Effector memory CD4-positive, alpha-beta T cell (primary cell): ENCODE measurements at regions not wholly inside any gene's neighbourhood (a gene's known extent, or its start where the extent isn't known, plus 50 kb on each side); places are given as distances from the start of the nearest gene placed in this dataset.

ENCODE experiments used
- DNase-seq, 3 donors: peaks; one replicate each; pipeline ENCODE4 v3.0.0-alpha.2; 2020
- H3K27ac ChIP-seq: 2 replicates; pipeline ENCODE4 v1.7.0; 2013; ENCODE audit warnings: mild to moderate bottlenecking, low read length, moderate library complexity; ENCODE audit not compliant: insufficient read depth, poor library complexity, severe bottlenecking
- H3K27me3 ChIP-seq: replicated peaks from 2 replicates; pipeline ENCODE4 v1.7.0; 2013; ENCODE audit warnings: mild to moderate bottlenecking, low read length; ENCODE audit not compliant: insufficient read depth, control insufficient read depth, poor library complexity, severe bottlenecking
- H3K36me3 ChIP-seq: 2 replicates; pipeline ENCODE4 v1.7.0; 2013; ENCODE audit warnings: mild to moderate bottlenecking, low read length, moderate library complexity; ENCODE audit not compliant: control insufficient read depth, insufficient read depth
- H3K4me1 ChIP-seq: 2 replicates; pipeline ENCODE4 v1.7.0; 2013; ENCODE audit warnings: low read length, mild to moderate bottlenecking; ENCODE audit not compliant: control insufficient read depth, insufficient read depth, poor library complexity, severe bottlenecking
- H3K4me3 ChIP-seq: 2 replicates; pipeline ENCODE4 v1.7.0; 2013; ENCODE audit warnings: low read length, low read depth, mild to moderate bottlenecking; ENCODE audit not compliant: insufficient read depth, poor library complexity, severe bottlenecking
- H3K9me3 ChIP-seq: 2 replicates; pipeline ENCODE4 v1.7.0; 2013; ENCODE audit warnings: mild to moderate bottlenecking, low read length, moderate library complexity; ENCODE audit not compliant: control insufficient read depth

DNA sequence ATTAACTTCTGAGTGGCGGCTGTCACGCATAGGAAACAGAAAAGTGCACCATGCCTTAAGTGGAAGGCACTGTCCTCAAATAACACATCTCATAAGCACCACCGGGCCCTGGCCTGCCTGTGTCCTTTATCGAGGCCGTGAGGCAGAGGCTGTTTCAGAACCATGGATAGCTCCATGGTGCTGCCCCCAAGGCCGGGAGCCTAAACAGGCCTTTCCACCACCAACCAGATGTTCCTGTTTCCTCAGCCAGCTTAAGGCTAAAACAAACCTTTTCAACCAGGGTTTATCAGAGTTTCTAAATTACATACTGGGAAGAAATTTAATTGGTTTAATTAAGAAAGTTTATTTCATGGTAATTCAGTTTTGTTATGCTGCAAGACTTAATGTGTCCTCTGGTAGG, 114.4 kb downstream of the DMRTA2 start:
- no peak for DNase-seq
- no peaks in the 10 kb centered on the region for H3K27me3 ChIP-seq
- no peak overlapping the region for H3K4me3 ChIP-seq
- no peaks in the 10 kb centered on the region for H3K9me3 ChIP-seq
- H3K36me3 ChIP-seq, result no peaks in the 10 kb centered on the region
- H3K27ac ChIP-seq, result no peak overlapping the region
- H3K4me1 ChIP-seq, result no peaks in the 10 kb centered on the region

GRCh38 chr1:50305808-50306207, 117.4 kb downstream of the DMRTA2 start:
- Histone ChIP-seq H3K36me3 (no peaks in the 10 kb centered on the region), H3K9me3 (no peaks in the 10 kb centered on the region), H3K4me3 (no peak overlapping the region), H3K4me1 (no peaks in the 10 kb centered on the region), H3K27me3 (no peaks in the 10 kb centered on the region), H3K27ac (no peak overlapping the region)
- no peak for DNase-seq

DNA sequence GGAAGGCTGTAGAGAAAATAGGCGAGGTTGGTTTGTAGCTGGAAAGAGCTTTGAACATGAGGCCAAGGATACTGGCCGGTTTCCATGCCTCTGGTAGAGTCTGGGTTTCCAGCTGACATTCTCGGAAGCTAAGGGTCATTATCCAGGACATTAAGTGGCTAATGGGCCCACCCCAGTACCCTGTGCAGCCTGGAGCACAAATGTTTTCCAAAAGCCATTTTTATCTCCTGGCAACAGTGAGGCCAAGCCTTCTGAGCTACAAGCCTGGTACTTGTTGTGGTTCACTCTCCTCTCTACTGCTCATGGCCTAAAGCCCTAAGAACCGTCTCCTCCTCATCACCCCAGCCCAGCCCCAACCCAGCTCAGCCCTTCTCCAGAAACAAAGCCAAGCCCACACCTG, 122.9 kb downstream of the DMRTA2 start:
- DNase-seq, result no peak
- H3K4me3 ChIP-seq, result no peak overlapping the region
- no peaks in the 10 kb centered on the region for H3K27me3 ChIP-seq
- no peaks in the 10 kb centered on the region for H3K36me3 ChIP-seq
- no peaks in the 10 kb centered on the region for H3K9me3 ChIP-seq
- H3K4me1 ChIP-seq, result no peaks in the 10 kb centered on the region
- H3K27ac ChIP-seq, result no peak overlapping the region

GRCh38 chr1:50295566-50295965, 127.7 kb downstream of the DMRTA2 start:
- Histone ChIP-seq H3K4me1 (no peaks in the 10 kb centered on the region), H3K27ac (no peak overlapping the region), H3K4me3 (no peak overlapping the region), H3K36me3 (no peaks in the 10 kb centered on the region), H3K27me3 (no peaks in the 10 kb centered on the region), H3K9me3 (no peaks in the 10 kb centered on the region)
- no peak for DNase-seq

DNA sequence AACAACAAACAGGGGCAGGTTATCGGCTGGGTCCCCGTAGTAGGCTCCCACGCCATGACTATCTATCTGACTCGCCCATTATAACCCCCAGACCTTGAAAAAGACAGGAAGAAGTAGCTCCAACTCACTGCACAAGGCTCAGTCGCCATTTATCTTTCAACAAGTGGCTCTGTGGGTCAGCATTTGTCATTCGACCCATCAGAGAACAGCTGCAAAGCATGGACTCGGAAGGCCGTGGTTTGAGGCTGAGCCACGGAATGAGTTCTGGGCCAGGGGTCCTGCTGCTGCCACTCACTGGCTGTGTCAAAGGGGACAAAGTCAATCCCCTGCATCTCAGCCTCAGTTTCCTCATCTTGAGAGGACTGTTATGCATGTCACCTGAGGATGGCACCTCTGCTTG, 131.0 kb downstream of the DMRTA2 start:
- Histone ChIP-seq H3K27ac (no peak overlapping the region), H3K27me3 (peaks cover 4% of the 10 kb centered on the region), H3K9me3 (no peaks in the 10 kb centered on the region), H3K36me3 (no peaks in the 10 kb centered on the region), H3K4me3 (no peak overlapping the region), H3K4me1 (no peaks in the 10 kb centered on the region)
- DNase-seq, result no peak

DNA sequence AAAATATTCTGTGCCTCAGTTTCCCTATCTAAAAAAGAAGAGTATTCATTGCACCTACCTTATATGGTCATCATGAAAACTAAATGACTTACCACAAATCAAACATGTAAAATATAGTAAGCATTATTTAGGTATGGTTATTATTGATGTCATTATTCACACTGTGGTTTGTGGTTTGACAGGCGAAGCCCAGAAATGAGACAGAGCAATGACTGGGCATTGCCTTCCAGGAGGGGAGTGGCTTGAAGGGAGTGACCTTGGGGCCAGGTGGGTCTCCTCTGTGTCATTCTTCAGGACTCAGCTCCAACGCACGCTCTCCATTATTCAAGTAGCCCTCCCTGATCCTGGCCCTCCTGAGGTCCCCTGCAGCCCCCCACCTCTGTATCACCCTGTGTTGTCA, 133.7 kb downstream of the DMRTA2 start:
- Histone ChIP-seq H3K4me3 (no peak overlapping the region), H3K36me3 (no peaks in the 10 kb centered on the region), H3K27ac (no peak overlapping the region), H3K27me3 (peaks cover 4% of the 10 kb centered on the region), H3K9me3 (no peaks in the 10 kb centered on the region), H3K4me1 (no peaks in the 10 kb centered on the region)
- no peak for DNase-seq

DNA sequence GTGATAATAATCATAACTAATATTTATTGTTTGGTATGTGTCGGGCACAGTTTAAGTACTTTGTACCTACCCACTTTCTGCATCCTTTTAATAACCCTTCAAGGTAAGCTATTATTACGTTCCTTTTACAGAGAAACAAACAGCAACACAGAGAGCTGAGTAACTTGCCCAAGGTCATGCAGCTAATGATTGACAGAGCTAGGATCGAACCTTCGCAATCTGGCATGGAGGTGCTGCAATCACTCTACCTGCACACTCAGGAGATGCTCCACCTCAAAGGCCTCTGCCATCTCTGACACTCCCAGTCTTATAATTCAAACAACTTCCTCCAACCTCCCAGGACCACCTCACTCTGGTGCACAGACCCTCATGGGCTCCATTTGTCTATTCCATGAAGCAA, 137.2 kb downstream of the DMRTA2 start:
- Histone ChIP-seq H3K27me3 (peaks cover 4% of the 10 kb centered on the region), H3K4me1 (no peaks in the 10 kb centered on the region), H3K4me3 (no peak overlapping the region), H3K27ac (no peak overlapping the region), H3K9me3 (no peaks in the 10 kb centered on the region), H3K36me3 (no peaks in the 10 kb centered on the region)
- DNase-seq, result no peak

GRCh38 chr1:50279622-50280330, 143.5 kb downstream of the DMRTA2 start:
- no peaks in the 10 kb centered on the region for H3K9me3 ChIP-seq
- H3K27me3 ChIP-seq, result no peaks in the 10 kb centered on the region
- no peaks in the 10 kb centered on the region for H3K4me1 ChIP-seq
- no peak overlapping the region for H3K27ac ChIP-seq
- DNase-seq, result no peak
- no peaks in the 10 kb centered on the region for H3K36me3 ChIP-seq
- H3K4me3 ChIP-seq, result no peak overlapping the region

DNA sequence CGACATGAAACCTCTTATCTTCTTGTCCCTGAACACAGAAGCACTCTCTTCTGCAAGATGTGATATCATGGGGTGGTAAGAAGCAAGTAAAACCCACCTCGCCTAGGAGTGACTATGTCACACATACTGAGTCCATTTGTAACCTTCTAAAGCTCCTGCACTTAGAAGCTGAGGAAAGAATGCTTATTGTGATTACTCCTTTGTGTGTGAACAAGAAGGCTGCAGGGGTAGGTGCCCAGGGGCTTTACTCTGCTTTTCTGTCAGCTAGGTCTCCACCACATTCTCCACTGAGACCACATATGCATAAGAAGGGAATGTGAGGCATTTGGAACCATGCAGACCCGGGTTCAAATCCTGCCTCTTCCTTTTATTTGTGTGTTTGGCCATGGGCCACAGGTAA, 144.3 kb downstream of the DMRTA2 start:
- H3K4me3 ChIP-seq, result no peak overlapping the region
- H3K9me3 ChIP-seq, result no peaks in the 10 kb centered on the region
- no peaks in the 10 kb centered on the region for H3K36me3 ChIP-seq
- H3K27me3 ChIP-seq, result no peaks in the 10 kb centered on the region
- H3K27ac ChIP-seq, result no peak overlapping the region
- DNase-seq, result no peak
- H3K4me1 ChIP-seq, result no peaks in the 10 kb centered on the region

GRCh38 chr1:50278410-50278809, 144.8 kb downstream of the DMRTA2 start:
- H3K4me1 ChIP-seq, result no peaks in the 10 kb centered on the region
- no peak overlapping the region for H3K4me3 ChIP-seq
- no peak for DNase-seq
- no peaks in the 10 kb centered on the region for H3K36me3 ChIP-seq
- H3K9me3 ChIP-seq, result no peaks in the 10 kb centered on the region
- H3K27me3 ChIP-seq, result no peaks in the 10 kb centered on the region
- H3K27ac ChIP-seq, result no peak overlapping the region
